Keratinocyte (primary cell): ENCODE measurements at regions not wholly inside any gene's neighbourhood (a gene's known extent, or its start where the extent isn't known, plus 50 kb on each side); places are given as distances from the start of the nearest gene placed in this dataset.

ENCODE experiments used
- DNase-seq: peaks from one replicate; pipeline ENCODE4 v3.0.0-alpha.2; 2011; ENCODE audit warnings: low read depth, missing footprints, low spot score
- FAIRE-seq: peaks from 2 replicates; lab custom pipeline; 2011; peaks lifted over from hg19 to GRCh38; lab: Jason Lieb, UNC
- H2AFZ ChIP-seq: 2 replicates; pipeline ENCODE4 v1.6.0; 2012; ENCODE audit warnings: low read length, control low read depth, inconsistent platforms; ENCODE audit not compliant: control insufficient read depth
- H3K27ac ChIP-seq: 2 replicates; pipeline ENCODE4 v1.5.1; 2011; ENCODE audit warnings: low read length; ENCODE audit not compliant: control insufficient read depth, insufficient read depth
- H3K27me3 ChIP-seq: 3 replicates; pipeline ENCODE4 v1.6.0; 2011; ENCODE audit warnings: low read length; ENCODE audit not compliant: control insufficient read depth, insufficient read depth; ENCODE audit errors: extremely low read depth
- H3K36me3 ChIP-seq, 2 experiments: 2 replicates in 1 of 2; 3 replicates in 1 of 2; pipeline ENCODE4 v1.5.1; 2011; ENCODE audit warnings: low read length in 2 of 2, mild to moderate bottlenecking in 1 of 2; ENCODE audit not compliant: control insufficient read depth in 2 of 2, insufficient read depth in 2 of 2; ENCODE audit errors: extremely low read depth in 1 of 2
- H3K4me1 ChIP-seq: 3 replicates; pipeline ENCODE4 v1.5.1; 2011; ENCODE audit warnings: low read length; ENCODE audit not compliant: control insufficient read depth, insufficient read depth; ENCODE audit errors: extremely low read depth
- H3K4me2 ChIP-seq: 3 replicates; pipeline ENCODE4 v1.6.0; 2011; ENCODE audit warnings: low read depth, low read length; ENCODE audit not compliant: control insufficient read depth, insufficient read depth; ENCODE audit errors: extremely low read depth
- H3K4me3 ChIP-seq, 3 experiments: fragments of 200-600 bp in 1 of 3; sonication (generic) in 1 of 3; 2 replicates in 2 of 3; 3 replicates in 1 of 3; pipeline ENCODE4 v1.5.1; 2011 to 2016; ENCODE audit warnings: low read length in 3 of 3, mild to moderate bottlenecking in 3 of 3, control low read depth in 2 of 3, inconsistent platforms in 1 of 3, low read depth in 1 of 3, mixed read lengths in 1 of 3, mixed run types in 1 of 3, moderate library complexity in 1 of 3; ENCODE audit not compliant: control insufficient read depth in 2 of 3, insufficient read depth in 2 of 3; ENCODE audit errors: extremely low read depth in 1 of 3
- H3K79me2 ChIP-seq: 2 replicates; pipeline ENCODE4 v1.6.0; 2012; ENCODE audit warnings: low read length; ENCODE audit not compliant: control insufficient read depth, insufficient read depth
- H3K9ac ChIP-seq: 3 replicates; pipeline ENCODE4 v1.6.0; 2011; ENCODE audit warnings: low read length; ENCODE audit not compliant: control insufficient read depth, insufficient read depth; ENCODE audit errors: extremely low read depth
- H3K9me1 ChIP-seq: 3 replicates; pipeline ENCODE4 v1.6.0; 2011; ENCODE audit warnings: low read length; ENCODE audit not compliant: control insufficient read depth, insufficient read depth; ENCODE audit errors: extremely low read depth
- H3K9me3 ChIP-seq: 2 replicates; pipeline ENCODE4 v1.5.1; 2012; ENCODE audit warnings: low read depth, low read length; ENCODE audit not compliant: control insufficient read depth
- H4K20me1 ChIP-seq: 3 replicates; pipeline ENCODE4 v1.6.0; 2011; ENCODE audit warnings: low read length; ENCODE audit not compliant: control insufficient read depth, insufficient read depth; ENCODE audit errors: extremely low read depth
- CTCF ChIP-seq, 3 experiments: IDR thresholded peaks in 1 of 3; conservative IDR thresholded peaks in 1 of 3; optimal IDR thresholded peaks in 1 of 3; 2 replicates in 2 of 3; 3 replicates in 1 of 3; pipeline versions ENCODE3 to v1.5.1; 2011; ENCODE audit warnings: low read length in 3 of 3, mild to moderate bottlenecking in 3 of 3, moderate library complexity in 2 of 3, control low read depth in 1 of 3, inconsistent platforms in 1 of 3; ENCODE audit not compliant: insufficient read depth in 2 of 3; ENCODE audit errors: extremely low read depth in 1 of 3
- EZH2 ChIP-seq: IDR thresholded peaks from one replicate; pipeline ENCODE4 v1.6.1; 2012; ENCODE audit warnings: inconsistent platforms, mild to moderate bottlenecking, low read length, moderate library complexity
- dilution Hi-C: fragments of 300-500 bp; cut with MboI; formaldehyde crosslinking; loops from one replicate; pipeline ENCODE4 v1.7.0; 2020; ENCODE audit warnings: low sequenced_read_pairs; ENCODE audit not compliant: extremely low pct_ligation_motif_present

- Histone ChIP-seq H3K4me3 (no peak overlapping the region), H4K20me1 (no peaks in the 10 kb centered on the region), H3K9me3 (no peaks in the 10 kb centered on the region), H3K79me2 (no peaks in the 10 kb centered on the region), H2AFZ (no peak overlapping the region), H3K36me3 (no peaks in the 10 kb centered on the region), H3K27ac (no peak overlapping the region), H3K4me2 (no peak overlapping the region), H3K4me1 (no peaks in the 10 kb centered on the region), H3K9ac (no peak overlapping the region), H3K9me1 (no peaks in the 10 kb centered on the region), H3K27me3 (no peaks in the 10 kb centered on the region)
- no peak for DNase-seq
- no peak for TF ChIP-seq EZH2
- no peak for TF ChIP-seq CTCF (optimal IDR thresholded peaks at IDR 0.05 in 1 of 3, IDR thresholded peaks at IDR 0.05 in 1 of 3, conservative IDR thresholded peaks at IDR 0.05 in 1 of 3; ENCODE audit: extremely low read depth in 1 of 3, insufficient read depth in 2 of 3, low read length in 3 of 3)
- no peak for FAIRE-seq
- dilution Hi-C loops, result no loop called here
Observed at GRCh38 chr1:76015478-76016103, 59.0 kb upstream of the ST6GALNAC3 start.

- no peak overlapping the region for H3K27ac ChIP-seq
- no peak overlapping the region for H2AFZ ChIP-seq
- DNase-seq (no peak), FAIRE-seq (no peak)
- no peaks in the 10 kb centered on the region for H3K79me2 ChIP-seq
- no peaks in the 10 kb centered on the region for H3K36me3 ChIP-seq
- H4K20me1 ChIP-seq, result no peaks in the 10 kb centered on the region
- H3K9me3 ChIP-seq, result no peaks in the 10 kb centered on the region
- H3K27me3 ChIP-seq, result no peaks in the 10 kb centered on the region
- no peak for TF ChIP-seq CTCF (optimal IDR thresholded peaks at IDR 0.05 in 1 of 3, IDR thresholded peaks at IDR 0.05 in 1 of 3, conservative IDR thresholded peaks at IDR 0.05 in 1 of 3; ENCODE audit: extremely low read depth in 1 of 3, insufficient read depth in 2 of 3, low read length in 3 of 3)
- no peak for TF ChIP-seq EZH2
- no peak overlapping the region for H3K4me2 ChIP-seq
- H3K9me1 ChIP-seq, result no peaks in the 10 kb centered on the region
- H3K4me3 ChIP-seq, result no peak overlapping the region
- H3K9ac ChIP-seq, result no peak overlapping the region
- dilution Hi-C loops, result no loop called here
- H3K4me1 ChIP-seq, result no peaks in the 10 kb centered on the region
Observed at GRCh38 chr1:76018045-76018444, 56.5 kb upstream of the ST6GALNAC3 start.
